ENCODE measurements at regions not wholly inside any gene's neighbourhood (a gene's known extent, or its start where the extent isn't known, plus 50 kb on each side); places are given as distances from the start of the nearest gene placed in this dataset.

DNA sequence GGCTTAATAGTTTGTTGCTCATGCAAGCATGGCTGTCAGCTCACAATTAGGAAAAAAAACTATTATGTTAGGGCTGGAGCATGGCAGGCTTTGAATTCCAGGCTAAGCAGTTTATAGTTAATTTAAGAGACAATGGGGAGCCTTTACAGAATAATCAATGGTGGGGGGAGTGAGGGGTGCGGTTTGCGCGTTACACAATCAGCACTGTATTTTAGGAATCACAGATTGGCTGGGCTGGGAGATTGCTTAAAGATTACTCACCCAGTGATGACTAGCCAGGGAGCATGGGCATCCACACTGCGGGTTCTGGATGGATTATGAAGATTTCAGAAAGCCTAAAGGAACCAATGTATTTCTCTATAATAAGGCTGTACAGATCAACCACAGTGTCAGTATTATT is 186.6 kb downstream of the SOX3 start:
- H3K4me3 ChIP-seq (replicated peaks in 1 of 2; ENCODE audit: low read depth in 1 of 2, low read length in 2 of 2): no peak overlapping the region
- H3K36me3 ChIP-seq (ENCODE audit: control insufficient read depth in 1 of 2, insufficient read depth in 2 of 2, low read length in 2 of 2): no peaks in the 10 kb centered on the region
- no peaks in the 10 kb centered on the region for H3K4me1 ChIP-seq (ENCODE audit: control insufficient read depth in 1 of 2, insufficient read depth in 2 of 2, low read length in 2 of 2)
- no peaks in the 10 kb centered on the region for H3K79me2 ChIP-seq (ENCODE audit: insufficient read depth, low read length)
- DNase-seq (ENCODE audit: low read depth, low spot score): no peak
- ChIA-PET RAD21 (ENCODE audit: low non-redundant PET in 1 of 2, low total read pairs in 2 of 2, uncharacterized antibody in 2 of 2, unreplicated experiment in 2 of 2) (no interaction called here), CTCF (no interaction called here), POLR2A (no interaction called here)
- intact Hi-C loops (cut with micrococcal nuclease): no loop called here
- H3K9me3 ChIP-seq (ENCODE audit: control insufficient read depth in 1 of 2, insufficient read depth in 1 of 2, low read depth in 1 of 2, low read length in 2 of 2): no peaks in the 10 kb centered on the region
- no peaks in the 10 kb centered on the region for H3K9me2 ChIP-seq (ENCODE audit: insufficient read depth)
- no peak overlapping the region for H3K4me2 ChIP-seq (ENCODE audit: low read length)
- no peak for ATAC-seq
- TF ChIP-seq SRF (IDR thresholded peaks at IDR 0.05; ENCODE audit: low read depth): no peak
- TF ChIP-seq EZH2phosphoT487 (IDR thresholded peaks at IDR 0.05; ENCODE audit: borderline replicate concordance): no peak
- TF ChIP-seq SP1 (IDR thresholded peaks at IDR 0.05; ENCODE audit: low read depth): no peak
- TF ChIP-seq CBX3 (IDR thresholded peaks at IDR 0.05; ENCODE audit: low read depth): no peak
- no peak for TF ChIP-seq RAD21 (IDR thresholded peaks at IDR 0.05; ENCODE audit: low read depth)
- TF ChIP-seq ZBTB33 (IDR thresholded peaks at IDR 0.05; ENCODE audit: extremely low read depth, insufficient replicate concordance, low read length): no peak
- TF ChIP-seq POLR2AphosphoS5 (IDR thresholded peaks at IDR 0.05; ENCODE audit: low read depth, low read length): no peak
- H3K27me3 ChIP-seq (ENCODE audit: insufficient read depth, low read length): no peaks in the 10 kb centered on the region
- no peak overlapping the region for H3K27ac ChIP-seq (ENCODE audit: low read depth, low read length)
- BruUV-seq (replicated peaks): no TSS peak
- H3K9ac ChIP-seq (ENCODE audit: low read length): no peak overlapping the region
- no peak overlapping the region for H2AFZ ChIP-seq (ENCODE audit: low read depth, low read length, poor library complexity, severe bottlenecking)
- H4K20me1 ChIP-seq (ENCODE audit: insufficient read depth): no peaks in the 10 kb centered on the region

DNA sequence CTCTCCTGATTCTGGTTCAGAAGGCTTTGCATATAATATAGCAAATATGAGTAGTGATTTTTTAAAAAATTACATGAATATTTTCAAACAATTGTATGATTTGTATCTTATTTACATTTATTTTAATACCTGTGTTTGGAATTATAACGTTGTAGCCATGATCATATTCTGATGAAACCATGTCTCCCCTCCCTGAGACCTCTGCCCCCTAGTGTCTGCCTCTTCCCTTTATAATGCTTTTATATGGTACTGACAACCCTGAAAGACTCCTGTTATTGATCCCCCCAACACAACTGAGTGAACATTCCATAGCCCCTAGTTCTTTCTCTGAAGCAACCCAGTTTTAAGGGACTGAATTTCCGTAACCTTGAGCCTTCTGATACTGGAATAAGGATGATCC is 187.4 kb downstream of the SOX3 start:
- no peaks in the 10 kb centered on the region for H3K27me3 ChIP-seq (ENCODE audit: insufficient read depth, low read length)
- no peaks in the 10 kb centered on the region for H4K20me1 ChIP-seq (ENCODE audit: insufficient read depth)
- intact Hi-C loops (cut with micrococcal nuclease): no loop called here
- CTCF ChIA-PET: no interaction called here
- no peaks in the 10 kb centered on the region for H3K79me2 ChIP-seq (ENCODE audit: insufficient read depth, low read length)
- no peaks in the 10 kb centered on the region for H3K9me3 ChIP-seq (ENCODE audit: control insufficient read depth in 1 of 2, insufficient read depth in 1 of 2, low read depth in 1 of 2, low read length in 2 of 2)
- H3K4me3 ChIP-seq (replicated peaks in 1 of 2; ENCODE audit: low read depth in 1 of 2, low read length in 2 of 2): no peak overlapping the region
- H3K9ac ChIP-seq (ENCODE audit: low read length): no peak overlapping the region
- RAD21 ChIA-PET (ENCODE audit: low non-redundant PET in 1 of 2, low total read pairs in 2 of 2, uncharacterized antibody in 2 of 2, unreplicated experiment in 2 of 2): no interaction called here
- no peaks in the 10 kb centered on the region for H3K9me2 ChIP-seq (ENCODE audit: insufficient read depth)
- H3K4me2 ChIP-seq (ENCODE audit: low read length): no peak overlapping the region
- DNase-seq (ENCODE audit: low read depth, low spot score) (no peak), ATAC-seq (no peak)
- H3K4me1 ChIP-seq (ENCODE audit: control insufficient read depth in 1 of 2, insufficient read depth in 2 of 2, low read length in 2 of 2): no peaks in the 10 kb centered on the region
- no peaks in the 10 kb centered on the region for H3K36me3 ChIP-seq (ENCODE audit: control insufficient read depth in 1 of 2, insufficient read depth in 2 of 2, low read length in 2 of 2)
- no peak overlapping the region for H3K27ac ChIP-seq (ENCODE audit: low read depth, low read length)
- TF ChIP-seq SRF (IDR thresholded peaks at IDR 0.05; ENCODE audit: low read depth): no peak
- TF ChIP-seq CTCF (IDR thresholded peaks at IDR 0.05 in 2 of 3, conservative IDR thresholded peaks at IDR 0.05 in 1 of 3; ENCODE audit: borderline replicate concordance in 1 of 3, insufficient read depth in 1 of 3, low read depth in 2 of 3, low read length in 2 of 3): no peak
- TF ChIP-seq EGR1 (IDR thresholded peaks at IDR 0.05; ENCODE audit: low read depth): no peak
- TF ChIP-seq CEBPB (IDR thresholded peaks at IDR 0.05; ENCODE audit: low read depth): no peak
- TF ChIP-seq MAX (IDR thresholded peaks at IDR 0.05): no peak
- no peak for TF ChIP-seq CBX3 (IDR thresholded peaks at IDR 0.05; ENCODE audit: low read depth)
- TF ChIP-seq FOSL1 (IDR thresholded peaks at IDR 0.05; ENCODE audit: low read depth): no peak
- TF ChIP-seq POLR2AphosphoS5 (IDR thresholded peaks at IDR 0.05; ENCODE audit: low read depth, low read length): no peak
- no peak for TF ChIP-seq ZNF274 (IDR thresholded peaks at IDR 0.05; ENCODE audit: low read depth, low read length)
- no peak for TF ChIP-seq ZFX (IDR thresholded peaks at IDR 0.05)
- TF ChIP-seq, protein P1, sequence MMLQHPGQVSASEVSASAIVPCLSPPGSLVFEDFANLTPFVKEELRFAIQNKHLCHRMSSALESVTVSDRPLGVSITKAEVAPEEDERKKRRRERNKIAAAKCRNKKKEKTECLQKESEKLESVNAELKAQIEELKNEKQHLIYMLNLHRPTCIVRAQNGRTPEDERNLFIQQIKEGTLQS (IDR thresholded peaks at IDR 0.05): no peak
- no peak overlapping the region for H2AFZ ChIP-seq (ENCODE audit: low read depth, low read length, poor library complexity, severe bottlenecking)
- no TSS peak for BruUV-seq (replicated peaks)
- POLR2A ChIA-PET: no interaction called here

Data from HCT116 (cell line).